SK-N-SH (cell line): ENCODE measurements at regions not wholly inside any gene's neighbourhood (a gene's known extent, or its start where the extent isn't known, plus 50 kb on each side); places are given as distances from the start of the nearest gene placed in this dataset.

Experiments used
- CTCF ChIP-seq: fragments of 200-600 bp; sonication (generic); IDR thresholded peaks from 2 replicates; pipeline ENCODE4 v1.6.1; 2017; ENCODE audit warnings: antibody characterized with exemption, mild to moderate bottlenecking, moderate library complexity
- TAF1 ChIP-seq: IDR thresholded peaks from 2 replicates; pipeline ENCODE4 v1.6.1; 2012; ENCODE audit warnings: low read depth, mild to moderate bottlenecking, low read length, moderate library complexity, borderline replicate concordance
- USF1 ChIP-seq: IDR thresholded peaks from 2 replicates; pipeline ENCODE4 v1.4.0; 2012; ENCODE audit warnings: low read depth, borderline replicate concordance

GRCh38 chr15:58329781-58330671 is 101.8 kb upstream of the LIPC start:
- no peak for TF ChIP-seq CTCF
- no peak for TF ChIP-seq TAF1
- TF ChIP-seq USF1, result no peak
